ENCODE measurements at regions not wholly inside any gene's neighbourhood (a gene's known extent, or its start where the extent isn't known, plus 50 kb on each side); places are given as distances from the start of the nearest gene placed in this dataset.
"Not testable (repeated sequence)": the region's sequence is repeated elsewhere in the genome, so short reads cannot be mapped to it uniquely, and the experiment has no call there.

- no peak for DNase-seq
- ATAC-seq, result no peak
- intact Hi-C loops (cut with DNase I, micrococcal nuclease), result no loop called here
Observed at GRCh38 chrX:45447331-45447730, 246.7 kb upstream of the DIPK2B start.

GRCh38 chrX:45445745-45446412 lies 245.2 kb upstream of the DIPK2B start:
- DNase-seq (no peak), ATAC-seq (peak; percentile 89)
- intact Hi-C loops (cut with DNase I, micrococcal nuclease), result no loop called here

GRCh38 chrX:45437186-45437585 lies 236.5 kb upstream of the DIPK2B start:
- ATAC-seq (no peak), DNase-seq (no peak)
- intact Hi-C loops (cut with DNase I, micrococcal nuclease), result no loop called here

GRCh38 chrX:45435481-45435880 lies 234.8 kb upstream of the DIPK2B start:
- no peak for ATAC-seq
- no peak for DNase-seq
- intact Hi-C loops (cut with DNase I, micrococcal nuclease), result no loop called here

- ATAC-seq (no peak), DNase-seq (no peak)
- intact Hi-C loops (cut with DNase I, micrococcal nuclease), result no loop called here
Observed at GRCh38 chrX:45434231-45434630, 233.6 kb upstream of the DIPK2B start.

- DNase-seq (no peak), ATAC-seq (no peak)
- intact Hi-C loops (cut with DNase I, micrococcal nuclease), result no loop called here
Observed at GRCh38 chrX:45428831-45429230, 228.2 kb upstream of the DIPK2B start.

GRCh38 chrX:45424326-45424725 lies 223.7 kb upstream of the DIPK2B start:
- DNase-seq, result no peak
- intact Hi-C loops (cut with DNase I, micrococcal nuclease), result no loop called here

GRCh38 chrX:45422216-45422925 lies 221.7 kb upstream of the DIPK2B start:
- no peak for ATAC-seq
- intact Hi-C loops (cut with DNase I, micrococcal nuclease), result no loop called here

More at GRCh38 chrX:45424326-45424725, 223.7 kb upstream of the DIPK2B start:
- ATAC-seq, result no peak

GRCh38 chrX:45421806-45422205 lies 221.1 kb upstream of the DIPK2B start:
- intact Hi-C loops (cut with DNase I, micrococcal nuclease), result no loop called here
- ATAC-seq, result no peak
- DNase-seq, result no peak

More at GRCh38 chrX:45422216-45422925, 221.7 kb upstream of the DIPK2B start:
- no peak for DNase-seq

GRCh38 chrX:45404206-45404605 lies 203.5 kb upstream of the DIPK2B start:
- intact Hi-C loops (cut with DNase I, micrococcal nuclease), result no loop called here
- DNase-seq, result no peak
- no peak for ATAC-seq

- ATAC-seq (no peak), DNase-seq (no peak)
- intact Hi-C loops (cut with DNase I, micrococcal nuclease), result no loop called here
Observed at GRCh38 chrX:45401923-45402322, 201.2 kb upstream of the DIPK2B start.

- DNase-seq; ATAC-seq; intact Hi-C loops (cut with DNase I, micrococcal nuclease): not testable (repeated sequence)
Observed at GRCh38 chrX:45400951-45401725, 200.5 kb upstream of the DIPK2B start.

- DNase-seq, result no peak
- intact Hi-C loops (cut with DNase I, micrococcal nuclease), result no loop called here
- ATAC-seq, result no peak
Observed at GRCh38 chrX:45400027-45400779, 199.5 kb upstream of the DIPK2B start.

- no peak for ATAC-seq
- intact Hi-C loops (cut with DNase I, micrococcal nuclease), result no loop called here
- DNase-seq, result no peak
Observed at GRCh38 chrX:45385757-45386156, 185.1 kb upstream of the DIPK2B start.

- ATAC-seq, result no peak
- intact Hi-C loops (cut with DNase I, micrococcal nuclease), result no loop called here
- no peak for DNase-seq
Observed at GRCh38 chrX:45381841-45382240, 181.2 kb upstream of the DIPK2B start.

- DNase-seq, result no peak
- no peak for ATAC-seq
- intact Hi-C loops (cut with DNase I, micrococcal nuclease), result no loop called here
Observed at GRCh38 chrX:45381366-45381765, 180.7 kb upstream of the DIPK2B start.

- intact Hi-C loops (cut with DNase I, micrococcal nuclease), result no loop called here
- no peak for DNase-seq
- no peak for ATAC-seq
Observed at GRCh38 chrX:45379236-45379635, 178.6 kb upstream of the DIPK2B start.

- intact Hi-C loops (cut with DNase I, micrococcal nuclease), result no loop called here
- no peak for ATAC-seq
- DNase-seq, result no peak
Observed at GRCh38 chrX:45372151-45372550, 171.5 kb upstream of the DIPK2B start.

- ATAC-seq (no peak), DNase-seq (no peak)
- intact Hi-C loops (cut with DNase I, micrococcal nuclease), result no loop called here
Observed at GRCh38 chrX:45368705-45369104, 168.0 kb upstream of the DIPK2B start.
